ENCODE measurements at regions not wholly inside any gene's neighbourhood (a gene's known extent, or its start where the extent isn't known, plus 50 kb on each side); places are given as distances from the start of the nearest gene placed in this dataset.

DNA sequence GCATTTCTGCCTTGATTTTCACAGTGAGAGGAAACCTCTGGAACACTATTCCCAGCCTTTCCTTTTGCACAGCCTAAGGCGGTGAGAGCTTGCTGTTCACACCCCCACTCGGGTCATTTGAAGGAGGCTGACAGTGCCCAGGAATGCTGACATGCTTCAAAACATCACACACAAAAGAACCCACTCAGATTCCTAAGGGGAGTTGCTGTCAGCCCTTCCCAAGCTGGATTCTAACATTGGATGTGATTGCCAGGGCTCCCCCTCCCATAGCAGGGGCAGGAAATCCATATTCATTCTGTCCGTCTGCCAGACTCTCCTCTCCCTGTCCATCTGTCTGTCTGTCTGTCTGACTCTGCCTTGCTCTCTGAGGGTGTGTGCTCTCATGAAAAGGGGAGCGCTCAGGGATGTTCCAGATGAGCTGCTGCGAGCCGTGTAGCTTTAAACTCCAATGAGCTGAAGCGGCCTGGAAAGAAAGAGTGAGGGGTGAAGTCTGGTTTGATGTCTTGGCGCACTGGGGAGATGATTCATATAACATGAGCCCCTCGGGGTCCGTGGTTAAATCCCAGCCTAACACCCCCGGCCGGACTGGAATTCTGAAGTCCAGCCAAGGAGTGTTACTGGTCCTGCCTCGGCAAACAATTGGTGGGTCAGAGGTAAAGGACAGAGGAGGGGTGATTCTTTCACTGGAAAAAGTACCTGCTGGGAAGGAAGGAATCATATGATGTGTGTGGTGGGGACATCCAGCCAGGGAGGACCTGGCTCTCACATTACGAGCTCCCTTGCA, 517.0 kb downstream of the CCDC171 start:
- H3K27ac ChIP-seq (ENCODE audit: low read depth, low read length), result no peak overlapping the region
- no peaks in the 10 kb centered on the region for H3K4me1 ChIP-seq (ENCODE audit: control insufficient read depth, low read length)
- H3K79me2 ChIP-seq (ENCODE audit: control insufficient read depth, low read length), result no peaks in the 10 kb centered on the region
- H3K9me3 ChIP-seq (ENCODE audit: control insufficient read depth, insufficient read depth, low read length), result no peaks in the 10 kb centered on the region
- no peak overlapping the region for H3K4me2 ChIP-seq (ENCODE audit: low read length)
- H3K9me2 ChIP-seq (replicated peaks; ENCODE audit: control insufficient read depth, low read length), result no peaks in the 10 kb centered on the region
- no peaks in the 10 kb centered on the region for H3K27me3 ChIP-seq (ENCODE audit: control insufficient read depth, low read length)
- H3K36me3 ChIP-seq (ENCODE audit: control insufficient read depth, low read length), result no peaks in the 10 kb centered on the region
- H3K4me3 ChIP-seq (ENCODE audit: low read length), result no peak overlapping the region
- H4K20me1 ChIP-seq (ENCODE audit: control insufficient read depth, insufficient read depth, low read depth, low read length), result no peaks in the 10 kb centered on the region
- no peak for TF ChIP-seq EZH2phosphoT487 (IDR thresholded peaks at IDR 0.05; ENCODE audit: borderline replicate concordance, low read length)
- TF ChIP-seq, protein P1, sequence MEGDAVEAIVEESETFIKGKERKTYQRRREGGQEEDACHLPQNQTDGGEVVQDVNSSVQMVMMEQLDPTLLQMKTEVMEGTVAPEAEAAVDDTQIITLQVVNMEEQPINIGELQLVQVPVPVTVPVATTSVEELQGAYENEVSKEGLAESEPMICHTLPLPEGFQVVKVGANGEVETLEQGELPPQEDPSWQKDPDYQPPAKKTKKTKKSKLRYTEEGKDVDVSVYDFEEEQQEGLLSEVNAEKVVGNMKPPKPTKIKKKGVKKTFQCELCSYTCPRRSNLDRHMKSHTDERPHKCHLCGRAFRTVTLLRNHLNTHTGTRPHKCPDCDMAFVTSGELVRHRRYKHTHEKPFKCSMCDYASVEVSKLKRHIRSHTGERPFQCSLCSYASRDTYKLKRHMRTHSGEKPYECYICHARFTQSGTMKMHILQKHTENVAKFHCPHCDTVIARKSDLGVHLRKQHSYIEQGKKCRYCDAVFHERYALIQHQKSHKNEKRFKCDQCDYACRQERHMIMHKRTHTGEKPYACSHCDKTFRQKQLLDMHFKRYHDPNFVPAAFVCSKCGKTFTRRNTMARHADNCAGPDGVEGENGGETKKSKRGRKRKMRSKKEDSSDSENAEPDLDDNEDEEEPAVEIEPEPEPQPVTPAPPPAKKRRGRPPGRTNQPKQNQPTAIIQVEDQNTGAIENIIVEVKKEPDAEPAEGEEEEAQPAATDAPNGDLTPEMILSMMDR (IDR thresholded peaks at IDR 0.05; ENCODE audit: low read depth, low read length, poor library complexity, severe bottlenecking), result no peak
- no peaks in the 10 kb centered on the region for H3F3A ChIP-seq (ENCODE audit: control insufficient read depth, insufficient read depth)

DNA sequence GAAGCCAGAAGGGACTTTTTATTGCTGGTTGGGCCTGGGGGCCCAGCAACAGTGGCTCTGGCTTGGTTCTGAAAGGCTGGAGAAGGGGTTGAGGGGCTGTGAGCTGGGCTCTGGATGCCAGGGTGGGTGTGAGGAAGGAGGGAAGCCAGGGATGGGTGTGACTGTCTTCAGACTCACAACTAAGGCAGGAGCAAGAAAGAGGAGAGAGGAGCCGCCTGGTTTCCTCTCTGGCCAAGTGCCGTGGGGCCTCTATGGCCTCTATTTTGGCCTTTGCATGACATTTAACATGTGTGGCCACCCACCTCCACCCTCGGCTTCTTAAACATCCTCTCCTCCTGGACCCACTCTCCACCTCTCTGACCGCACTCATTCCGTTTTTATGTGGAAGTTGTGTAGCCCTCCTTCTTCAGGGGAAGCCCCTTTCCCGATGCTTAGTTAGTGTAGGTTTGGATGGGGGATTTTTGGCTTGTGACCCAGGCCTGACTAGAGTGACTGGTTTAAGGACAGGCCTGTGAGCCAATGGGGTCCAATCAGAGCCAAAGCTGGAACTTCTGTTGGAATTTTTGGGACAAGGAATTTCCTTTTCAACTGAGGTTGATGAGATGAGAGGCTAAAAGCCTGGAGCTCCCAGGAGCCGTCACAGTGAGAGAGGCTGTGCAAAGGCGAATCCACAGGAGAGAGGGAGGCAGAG, 517.8 kb downstream of the CCDC171 start:
- Histone ChIP-seq H3K27ac (ENCODE audit: low read depth, low read length) (no peak overlapping the region), H3K27me3 (ENCODE audit: control insufficient read depth, low read length) (no peaks in the 10 kb centered on the region), H3K4me3 (ENCODE audit: low read length) (no peak overlapping the region), H3K36me3 (ENCODE audit: control insufficient read depth, low read length) (no peaks in the 10 kb centered on the region), H3F3A (ENCODE audit: control insufficient read depth, insufficient read depth) (no peaks in the 10 kb centered on the region), H3K9me3 (ENCODE audit: control insufficient read depth, insufficient read depth, low read length) (no peaks in the 10 kb centered on the region), H3K4me1 (ENCODE audit: control insufficient read depth, low read length) (no peaks in the 10 kb centered on the region), H4K20me1 (ENCODE audit: control insufficient read depth, insufficient read depth, low read depth, low read length) (no peaks in the 10 kb centered on the region), H3K4me2 (ENCODE audit: low read length) (no peak overlapping the region), H3K79me2 (ENCODE audit: control insufficient read depth, low read length) (no peaks in the 10 kb centered on the region), H3K9me2 (replicated peaks; ENCODE audit: control insufficient read depth, low read length) (no peaks in the 10 kb centered on the region)
- no peak for TF ChIP-seq EZH2phosphoT487 (IDR thresholded peaks at IDR 0.05; ENCODE audit: borderline replicate concordance, low read length)
- TF ChIP-seq, protein P1 (IDR thresholded peaks at IDR 0.05; ENCODE audit: low read depth, low read length, poor library complexity, severe bottlenecking), result no peak

DNA sequence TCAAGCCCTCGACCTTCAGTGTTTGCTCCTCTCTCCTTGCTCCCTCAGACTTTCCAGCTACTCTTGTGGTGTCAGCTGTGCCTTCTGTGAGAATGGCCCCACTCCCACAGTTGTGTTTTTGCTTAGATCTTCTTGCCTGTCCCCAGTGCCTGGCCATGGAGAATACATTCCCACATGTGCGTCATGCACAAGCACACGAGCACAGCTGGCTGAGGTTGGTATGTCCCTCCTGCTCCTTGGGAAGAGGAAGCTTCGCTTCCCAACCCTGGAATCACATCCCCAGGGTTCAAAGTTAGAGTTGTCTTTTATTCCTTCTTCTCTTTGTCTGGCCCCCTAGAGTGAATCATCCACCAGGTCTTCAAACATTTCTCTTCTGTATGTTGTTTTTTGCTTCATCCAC, 518.6 kb downstream of the CCDC171 start:
- no peak for TF ChIP-seq EZH2phosphoT487 (IDR thresholded peaks at IDR 0.05; ENCODE audit: borderline replicate concordance, low read length)
- TF ChIP-seq, protein P1 (IDR thresholded peaks at IDR 0.05; ENCODE audit: low read depth, low read length, poor library complexity, severe bottlenecking), result no peak
- Histone ChIP-seq H3K4me2 (ENCODE audit: low read length) (no peak overlapping the region), H3K27ac (ENCODE audit: low read depth, low read length) (no peak overlapping the region)

More for the DNA sequence above, 518.6 kb downstream of the CCDC171 start:
- no peaks in the 10 kb centered on the region for H3K27me3 ChIP-seq (ENCODE audit: control insufficient read depth, low read length)
- no peaks in the 10 kb centered on the region for H3K4me1 ChIP-seq (ENCODE audit: control insufficient read depth, low read length)
- no peaks in the 10 kb centered on the region for H3K9me3 ChIP-seq (ENCODE audit: control insufficient read depth, insufficient read depth, low read length)
- H3K36me3 ChIP-seq (ENCODE audit: control insufficient read depth, low read length), result no peaks in the 10 kb centered on the region
- H3K79me2 ChIP-seq (ENCODE audit: control insufficient read depth, low read length), result no peaks in the 10 kb centered on the region
- no peaks in the 10 kb centered on the region for H3F3A ChIP-seq (ENCODE audit: control insufficient read depth, insufficient read depth)
- H3K4me3 ChIP-seq (ENCODE audit: low read length), result no peak overlapping the region
- H3K9me2 ChIP-seq (replicated peaks; ENCODE audit: control insufficient read depth, low read length), result no peaks in the 10 kb centered on the region
- no peaks in the 10 kb centered on the region for H4K20me1 ChIP-seq (ENCODE audit: control insufficient read depth, insufficient read depth, low read depth, low read length)
